ENCODE measurements at regions not wholly inside any gene's neighbourhood (a gene's known extent, or its start where the extent isn't known, plus 50 kb on each side); places are given as distances from the start of the nearest gene placed in this dataset.

GRCh38 chr14:82595466-82595865, 1061.8 kb upstream of the SEL1L start:
- TF ChIP-seq, protein P1, sequence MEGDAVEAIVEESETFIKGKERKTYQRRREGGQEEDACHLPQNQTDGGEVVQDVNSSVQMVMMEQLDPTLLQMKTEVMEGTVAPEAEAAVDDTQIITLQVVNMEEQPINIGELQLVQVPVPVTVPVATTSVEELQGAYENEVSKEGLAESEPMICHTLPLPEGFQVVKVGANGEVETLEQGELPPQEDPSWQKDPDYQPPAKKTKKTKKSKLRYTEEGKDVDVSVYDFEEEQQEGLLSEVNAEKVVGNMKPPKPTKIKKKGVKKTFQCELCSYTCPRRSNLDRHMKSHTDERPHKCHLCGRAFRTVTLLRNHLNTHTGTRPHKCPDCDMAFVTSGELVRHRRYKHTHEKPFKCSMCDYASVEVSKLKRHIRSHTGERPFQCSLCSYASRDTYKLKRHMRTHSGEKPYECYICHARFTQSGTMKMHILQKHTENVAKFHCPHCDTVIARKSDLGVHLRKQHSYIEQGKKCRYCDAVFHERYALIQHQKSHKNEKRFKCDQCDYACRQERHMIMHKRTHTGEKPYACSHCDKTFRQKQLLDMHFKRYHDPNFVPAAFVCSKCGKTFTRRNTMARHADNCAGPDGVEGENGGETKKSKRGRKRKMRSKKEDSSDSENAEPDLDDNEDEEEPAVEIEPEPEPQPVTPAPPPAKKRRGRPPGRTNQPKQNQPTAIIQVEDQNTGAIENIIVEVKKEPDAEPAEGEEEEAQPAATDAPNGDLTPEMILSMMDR (IDR thresholded peaks at IDR 0.05): no peak
- no peak for TF ChIP-seq POLR2A (IDR thresholded peaks at IDR 0.05)
